LHCN-M2 (cell line): ENCODE measurements at regions not wholly inside any gene's neighbourhood (a gene's known extent, or its start where the extent isn't known, plus 50 kb on each side); places are given as distances from the start of the nearest gene placed in this dataset.

Source experiments
- DNase-seq: peaks from one replicate; pipeline ENCODE4 v3.0.0-alpha.2; 2012; ENCODE audit warnings: low read depth

- DNase-seq = no peak
Measured at GRCh38 chr5:98042521-98042920, 730.9 kb upstream of the RGMB start.

GRCh38 chr5:98042961-98043360, 730.5 kb upstream of the RGMB start:
- no peak for DNase-seq

GRCh38 chr5:98050583-98050982, 722.9 kb upstream of the RGMB start:
- DNase-seq = peak; percentile 21

- no peak for DNase-seq
Measured at GRCh38 chr5:98053170-98053569, 720.3 kb upstream of the RGMB start.

- DNase-seq = no peak
Measured at GRCh38 chr5:98060148-98060547, 713.3 kb upstream of the RGMB start.

GRCh38 chr5:98064118-98064685, 709.3 kb upstream of the RGMB start:
- no peak for DNase-seq

GRCh38 chr5:98065261-98065909, 708.1 kb upstream of the RGMB start:
- DNase-seq = no peak

GRCh38 chr5:98066910-98067309, 706.6 kb upstream of the RGMB start:
- no peak for DNase-seq

GRCh38 chr5:98069876-98070512, 703.5 kb upstream of the RGMB start:
- peak; percentile 27 for DNase-seq

GRCh38 chr5:98072921-98073320, 700.5 kb upstream of the RGMB start:
- DNase-seq = no peak

- DNase-seq = no peak
Measured at GRCh38 chr5:98076501-98076900, 697.0 kb upstream of the RGMB start.

- DNase-seq = no peak
Measured at GRCh38 chr5:98085593-98085992, 687.9 kb upstream of the RGMB start.

- DNase-seq = no peak
Measured at GRCh38 chr5:98095072-98095471, 678.4 kb upstream of the RGMB start.

- peak; percentile 57 for DNase-seq
Measured at GRCh38 chr5:98096155-98096554, 677.3 kb upstream of the RGMB start.

- DNase-seq = no peak
Measured at GRCh38 chr5:98099448-98100105, 673.9 kb upstream of the RGMB start.

GRCh38 chr5:98101131-98101530, 672.3 kb upstream of the RGMB start:
- peak; percentile 5 for DNase-seq

GRCh38 chr5:98102936-98103335, 670.5 kb upstream of the RGMB start:
- DNase-seq = no peak

- no peak for DNase-seq
Measured at GRCh38 chr5:98103807-98104206, 669.7 kb upstream of the RGMB start.

GRCh38 chr5:98104454-98105188, 668.8 kb upstream of the RGMB start:
- no peak for DNase-seq

- peak; percentile 54 for DNase-seq
Measured at GRCh38 chr5:98105681-98106080, 667.8 kb upstream of the RGMB start.

GRCh38 chr5:98106116-98107031, 667.1 kb upstream of the RGMB start:
- DNase-seq = peak; percentile 97
